ENCODE measurements at regions not wholly inside any gene's neighbourhood (a gene's known extent, or its start where the extent isn't known, plus 50 kb on each side); places are given as distances from the start of the nearest gene placed in this dataset.

GRCh38 chr2:221330436-221330835 is 241.7 kb downstream of the EPHA4 start:
- WGBS (ENCODE audit: insufficient coverage): no CpG with 5 or more reads among the region's 5 CpGs
- Histone ChIP-seq H3K9me3 (replicated peaks; ENCODE audit: control insufficient read depth, low read depth, low read length) (no peaks in the 10 kb centered on the region), H3K27me3 (ENCODE audit: control insufficient read depth, insufficient read depth, low read length) (no peaks in the 10 kb centered on the region), H3K4me1 (ENCODE audit: control insufficient read depth, insufficient read depth, low read length) (no peaks in the 10 kb centered on the region), H3K4me3 (ENCODE audit: low read length) (no peak overlapping the region), H3K36me3 (ENCODE audit: control insufficient read depth, insufficient read depth, low read length) (no peaks in the 10 kb centered on the region), H3K27ac (ENCODE audit: low read length) (no peak overlapping the region)
- no peak for DNase-seq

- WGBS (ENCODE audit: insufficient coverage): 74% methylated on average over 7 of the region's 11 CpGs
- no peak overlapping the region for H3K4me3 ChIP-seq (ENCODE audit: low read length)
- H3K27ac ChIP-seq (ENCODE audit: low read length): no peak overlapping the region
Observed at GRCh38 chr2:221334481-221335218, 237.5 kb downstream of the EPHA4 start.

GRCh38 chr2:221335219-221335752 is 236.8 kb downstream of the EPHA4 start:
- H3K27ac ChIP-seq (ENCODE audit: low read length): no peak overlapping the region
- H3K36me3 ChIP-seq (ENCODE audit: control insufficient read depth, insufficient read depth, low read length): no peaks in the 10 kb centered on the region
- H3K27me3 ChIP-seq (ENCODE audit: control insufficient read depth, insufficient read depth, low read length): no peaks in the 10 kb centered on the region
- no peaks in the 10 kb centered on the region for H3K9me3 ChIP-seq (replicated peaks; ENCODE audit: control insufficient read depth, low read depth, low read length)
- 52% methylated on average over 7 of the region's 12 CpGs for WGBS (ENCODE audit: insufficient coverage)
- DNase-seq: no peak
- no peak overlapping the region for H3K4me3 ChIP-seq (ENCODE audit: low read length)
- no peaks in the 10 kb centered on the region for H3K4me1 ChIP-seq (ENCODE audit: control insufficient read depth, insufficient read depth, low read length)

More at GRCh38 chr2:221334481-221335218, 237.5 kb downstream of the EPHA4 start:
- Histone ChIP-seq H3K27me3 (ENCODE audit: control insufficient read depth, insufficient read depth, low read length) (no peaks in the 10 kb centered on the region), H3K9me3 (replicated peaks; ENCODE audit: control insufficient read depth, low read depth, low read length) (no peaks in the 10 kb centered on the region), H3K36me3 (ENCODE audit: control insufficient read depth, insufficient read depth, low read length) (no peaks in the 10 kb centered on the region), H3K4me1 (ENCODE audit: control insufficient read depth, insufficient read depth, low read length) (no peaks in the 10 kb centered on the region)
- DNase-seq: peak; percentile 6

GRCh38 chr2:221336967-221337366 is 235.1 kb downstream of the EPHA4 start:
- WGBS (ENCODE audit: insufficient coverage): no CpG with 5 or more reads among the region's 2 CpGs
- Histone ChIP-seq H3K36me3 (ENCODE audit: control insufficient read depth, insufficient read depth, low read length) (no peaks in the 10 kb centered on the region), H3K4me1 (ENCODE audit: control insufficient read depth, insufficient read depth, low read length) (no peaks in the 10 kb centered on the region), H3K4me3 (ENCODE audit: low read length) (no peak overlapping the region), H3K27me3 (ENCODE audit: control insufficient read depth, insufficient read depth, low read length) (no peaks in the 10 kb centered on the region), H3K9me3 (replicated peaks; ENCODE audit: control insufficient read depth, low read depth, low read length) (no peaks in the 10 kb centered on the region), H3K27ac (ENCODE audit: low read length) (no peak overlapping the region)
- DNase-seq: no peak

- H3K4me3 ChIP-seq (ENCODE audit: low read length): no peak overlapping the region
- no peaks in the 10 kb centered on the region for H3K36me3 ChIP-seq (ENCODE audit: control insufficient read depth, insufficient read depth, low read length)
- no peaks in the 10 kb centered on the region for H3K4me1 ChIP-seq (ENCODE audit: control insufficient read depth, insufficient read depth, low read length)
- H3K9me3 ChIP-seq (replicated peaks; ENCODE audit: control insufficient read depth, low read depth, low read length): no peaks in the 10 kb centered on the region
- no peak for DNase-seq
- H3K27ac ChIP-seq (ENCODE audit: low read length): no peak overlapping the region
- no CpG with 5 or more reads among the region's 5 CpGs for WGBS (ENCODE audit: insufficient coverage)
- no peaks in the 10 kb centered on the region for H3K27me3 ChIP-seq (ENCODE audit: control insufficient read depth, insufficient read depth, low read length)
Observed at GRCh38 chr2:221337957-221338685, 234.0 kb downstream of the EPHA4 start.

- no peaks in the 10 kb centered on the region for H3K36me3 ChIP-seq (ENCODE audit: control insufficient read depth, insufficient read depth, low read length)
- DNase-seq: no peak
- H3K9me3 ChIP-seq (replicated peaks; ENCODE audit: control insufficient read depth, low read depth, low read length): no peaks in the 10 kb centered on the region
- no peaks in the 10 kb centered on the region for H3K4me1 ChIP-seq (ENCODE audit: control insufficient read depth, insufficient read depth, low read length)
- no peak overlapping the region for H3K27ac ChIP-seq (ENCODE audit: low read length)
- no peaks in the 10 kb centered on the region for H3K27me3 ChIP-seq (ENCODE audit: control insufficient read depth, insufficient read depth, low read length)
- WGBS (ENCODE audit: insufficient coverage): no CpG with 5 or more reads among the region's 8 CpGs
- no peak overlapping the region for H3K4me3 ChIP-seq (ENCODE audit: low read length)
Observed at GRCh38 chr2:221342388-221342787, 229.7 kb downstream of the EPHA4 start.

GRCh38 chr2:221343524-221343923 is 228.6 kb downstream of the EPHA4 start:
- Histone ChIP-seq H3K36me3 (ENCODE audit: control insufficient read depth, insufficient read depth, low read length) (no peaks in the 10 kb centered on the region), H3K4me1 (ENCODE audit: control insufficient read depth, insufficient read depth, low read length) (no peaks in the 10 kb centered on the region), H3K9me3 (replicated peaks; ENCODE audit: control insufficient read depth, low read depth, low read length) (no peaks in the 10 kb centered on the region), H3K27me3 (ENCODE audit: control insufficient read depth, insufficient read depth, low read length) (no peaks in the 10 kb centered on the region), H3K4me3 (ENCODE audit: low read length) (no peak overlapping the region), H3K27ac (ENCODE audit: low read length) (no peak overlapping the region)
- DNase-seq: no peak
- 78% methylated on average over 1 of the region's 1 CpG for WGBS (ENCODE audit: insufficient coverage)

- Histone ChIP-seq H3K27ac (ENCODE audit: low read length) (no peak overlapping the region), H3K36me3 (ENCODE audit: control insufficient read depth, insufficient read depth, low read length) (no peaks in the 10 kb centered on the region), H3K4me1 (ENCODE audit: control insufficient read depth, insufficient read depth, low read length) (no peaks in the 10 kb centered on the region), H3K27me3 (ENCODE audit: control insufficient read depth, insufficient read depth, low read length) (no peaks in the 10 kb centered on the region), H3K4me3 (ENCODE audit: low read length) (no peak overlapping the region), H3K9me3 (replicated peaks; ENCODE audit: control insufficient read depth, low read depth, low read length) (no peaks in the 10 kb centered on the region)
- DNase-seq: no peak
Observed at GRCh38 chr2:221345516-221345915, 226.6 kb downstream of the EPHA4 start.

GRCh38 chr2:221346411-221346810 is 225.7 kb downstream of the EPHA4 start:
- WGBS (ENCODE audit: insufficient coverage): 0% methylated on average over 1 of the region's 3 CpGs
- DNase-seq: no peak
- H3K36me3 ChIP-seq (ENCODE audit: control insufficient read depth, insufficient read depth, low read length): no peaks in the 10 kb centered on the region
- H3K4me1 ChIP-seq (ENCODE audit: control insufficient read depth, insufficient read depth, low read length): no peaks in the 10 kb centered on the region
- H3K27me3 ChIP-seq (ENCODE audit: control insufficient read depth, insufficient read depth, low read length): no peaks in the 10 kb centered on the region
- no peak overlapping the region for H3K27ac ChIP-seq (ENCODE audit: low read length)
- H3K4me3 ChIP-seq (ENCODE audit: low read length): no peak overlapping the region
- no peaks in the 10 kb centered on the region for H3K9me3 ChIP-seq (replicated peaks; ENCODE audit: control insufficient read depth, low read depth, low read length)

- Histone ChIP-seq H3K36me3 (ENCODE audit: control insufficient read depth, insufficient read depth, low read length) (no peaks in the 10 kb centered on the region), H3K27ac (ENCODE audit: low read length) (no peak overlapping the region), H3K9me3 (replicated peaks; ENCODE audit: control insufficient read depth, low read depth, low read length) (no peaks in the 10 kb centered on the region), H3K4me1 (ENCODE audit: control insufficient read depth, insufficient read depth, low read length) (no peaks in the 10 kb centered on the region), H3K27me3 (ENCODE audit: control insufficient read depth, insufficient read depth, low read length) (no peaks in the 10 kb centered on the region), H3K4me3 (ENCODE audit: low read length) (no peak overlapping the region)
- WGBS (ENCODE audit: insufficient coverage): no CpG with 5 or more reads among the region's 2 CpGs
- DNase-seq: no peak
Observed at GRCh38 chr2:221347471-221347870, 224.6 kb downstream of the EPHA4 start.

Measured in muscle of leg (tissue), 3 donors.